ENCODE measurements at regions not wholly inside any gene's neighbourhood (a gene's known extent, or its start where the extent isn't known, plus 50 kb on each side); places are given as distances from the start of the nearest gene placed in this dataset.
"Not testable (repeated sequence)": the region's sequence is repeated elsewhere in the genome, so short reads cannot be mapped to it uniquely, and the experiment has no call there.

DNA sequence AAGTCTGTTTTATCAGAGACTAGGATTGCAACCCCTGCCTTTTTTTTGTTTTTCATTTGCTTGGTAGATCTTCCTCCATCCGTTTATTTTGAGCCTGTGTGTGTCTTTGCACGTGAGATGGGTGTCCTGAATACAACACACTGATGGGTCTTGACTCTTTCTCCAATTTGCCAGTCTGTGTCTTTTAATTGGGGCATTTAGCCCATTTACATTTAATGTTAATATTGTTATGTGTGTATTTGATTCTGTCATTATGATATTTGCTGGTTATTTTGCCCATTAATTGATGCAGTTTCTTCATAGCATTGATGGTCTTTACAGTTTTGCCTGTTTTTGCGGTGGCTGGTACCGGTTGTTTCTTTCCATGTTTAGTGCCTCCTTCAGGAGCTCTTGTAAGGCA is 116.0 kb upstream of the PALM2AKAP2 start:
- 100% methylated on average over 3 of the region's 4 CpGs; no CpG with 5 or more reads in 1 of the 2 experiments for WGBS, 2 experiments (ENCODE audit: insufficient coverage in 2 of 2)
- H3K4me1 ChIP-seq (ENCODE audit: control insufficient read depth, insufficient read depth, low read length, poor library complexity, severe bottlenecking); H3K9me3 ChIP-seq (ENCODE audit: control insufficient read depth, low read length); H3K36me3 ChIP-seq (ENCODE audit: control insufficient read depth, insufficient read depth, low read length); H3K4me3 ChIP-seq (ENCODE audit: extremely low read depth, insufficient read depth, low read length, poor library complexity, severe bottlenecking); H3K27ac ChIP-seq (ENCODE audit: low read depth, low read length, severe bottlenecking): not testable (repeated sequence)

- not testable (repeated sequence) for H3K4me3 ChIP-seq (ENCODE audit: extremely low read depth, insufficient read depth, low read length, poor library complexity, severe bottlenecking); H3K4me1 ChIP-seq (ENCODE audit: control insufficient read depth, insufficient read depth, low read length, poor library complexity, severe bottlenecking); H3K27ac ChIP-seq (ENCODE audit: low read depth, low read length, severe bottlenecking); H3K9me3 ChIP-seq (ENCODE audit: control insufficient read depth, low read length); H3K36me3 ChIP-seq (ENCODE audit: control insufficient read depth, insufficient read depth, low read length)
- WGBS, 2 experiments (ENCODE audit: insufficient coverage in 2 of 2) = 62 to 63% methylated on average over 7 of the region's 7 CpGs
Observed at GRCh38 chr9:109665736-109666135, 114.3 kb upstream of the PALM2AKAP2 start.

GRCh38 chr9:109681301-109681700 is 98.7 kb upstream of the PALM2AKAP2 start:
- no CpG with 5 or more reads among the region's 2 CpGs for WGBS, 2 experiments (ENCODE audit: insufficient coverage in 2 of 2)
- Histone ChIP-seq H3K4me1 (ENCODE audit: control insufficient read depth, insufficient read depth, low read length, poor library complexity, severe bottlenecking) (no peaks in the 10 kb centered on the region), H3K27ac (ENCODE audit: low read depth, low read length, severe bottlenecking) (no peak overlapping the region), H3K36me3 (ENCODE audit: control insufficient read depth, insufficient read depth, low read length) (no peaks in the 10 kb centered on the region), H3K9me3 (ENCODE audit: control insufficient read depth, low read length) (no peaks in the 10 kb centered on the region), H3K4me3 (ENCODE audit: extremely low read depth, insufficient read depth, low read length, poor library complexity, severe bottlenecking) (no peak overlapping the region)

DNA sequence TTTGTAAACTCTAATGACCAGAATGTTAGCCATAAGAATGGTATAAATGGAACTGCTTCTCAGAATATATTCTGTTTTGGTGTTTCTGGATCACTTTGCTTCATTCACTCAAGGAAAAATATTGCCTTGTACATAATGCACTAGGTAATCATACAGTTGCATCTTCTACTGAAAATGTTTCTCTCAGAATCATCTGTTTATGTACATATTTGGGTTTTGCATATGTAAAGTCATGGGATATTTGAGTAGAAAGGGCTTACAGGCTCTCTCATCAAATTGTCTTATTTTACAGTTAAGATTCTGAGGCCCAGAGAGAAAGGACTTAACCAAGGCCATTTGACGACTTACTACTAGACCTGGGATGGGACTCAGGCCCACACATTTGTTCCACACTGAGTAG is 97.8 kb upstream of the PALM2AKAP2 start:
- Histone ChIP-seq H3K36me3 (ENCODE audit: control insufficient read depth, insufficient read depth, low read length) (no peaks in the 10 kb centered on the region), H3K4me3 (ENCODE audit: extremely low read depth, insufficient read depth, low read length, poor library complexity, severe bottlenecking) (no peak overlapping the region), H3K9me3 (ENCODE audit: control insufficient read depth, low read length) (no peaks in the 10 kb centered on the region), H3K4me1 (ENCODE audit: control insufficient read depth, insufficient read depth, low read length, poor library complexity, severe bottlenecking) (no peaks in the 10 kb centered on the region), H3K27ac (ENCODE audit: low read depth, low read length, severe bottlenecking) (no peak overlapping the region)
- WGBS, 2 experiments (ENCODE audit: insufficient coverage in 2 of 2) = 100% methylated on average over 1 of the region's 1 CpG

DNA sequence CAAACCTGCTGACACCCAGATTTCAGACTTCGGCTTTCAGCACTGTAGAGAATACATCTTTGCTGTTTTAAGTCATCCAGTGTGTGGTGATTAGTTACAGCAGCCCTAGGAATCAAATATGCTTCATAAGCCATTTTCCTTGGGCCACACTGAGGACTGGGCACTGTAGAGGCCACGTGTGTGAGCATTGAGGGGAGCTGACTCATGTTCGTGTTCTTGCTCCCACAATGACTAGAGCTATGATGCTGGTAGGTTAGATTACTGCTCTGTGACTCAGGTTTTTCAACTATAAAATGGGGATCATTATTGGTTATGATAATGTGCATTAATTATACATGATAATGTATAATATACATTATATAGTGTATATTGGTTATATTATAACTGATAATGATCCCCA is 96.5 kb upstream of the PALM2AKAP2 start:
- no peaks in the 10 kb centered on the region for H3K4me1 ChIP-seq (ENCODE audit: control insufficient read depth, insufficient read depth, low read length, poor library complexity, severe bottlenecking)
- H3K36me3 ChIP-seq (ENCODE audit: control insufficient read depth, insufficient read depth, low read length) = no peaks in the 10 kb centered on the region
- WGBS, 2 experiments (ENCODE audit: insufficient coverage in 2 of 2) = 100% methylated on average over 1 of the region's 3 CpGs; no CpG with 5 or more reads in 1 of the 2 experiments
- H3K27ac ChIP-seq (ENCODE audit: low read depth, low read length, severe bottlenecking) = no peak overlapping the region
- no peaks in the 10 kb centered on the region for H3K9me3 ChIP-seq (ENCODE audit: control insufficient read depth, low read length)
- no peak overlapping the region for H3K4me3 ChIP-seq (ENCODE audit: extremely low read depth, insufficient read depth, low read length, poor library complexity, severe bottlenecking)

DNA sequence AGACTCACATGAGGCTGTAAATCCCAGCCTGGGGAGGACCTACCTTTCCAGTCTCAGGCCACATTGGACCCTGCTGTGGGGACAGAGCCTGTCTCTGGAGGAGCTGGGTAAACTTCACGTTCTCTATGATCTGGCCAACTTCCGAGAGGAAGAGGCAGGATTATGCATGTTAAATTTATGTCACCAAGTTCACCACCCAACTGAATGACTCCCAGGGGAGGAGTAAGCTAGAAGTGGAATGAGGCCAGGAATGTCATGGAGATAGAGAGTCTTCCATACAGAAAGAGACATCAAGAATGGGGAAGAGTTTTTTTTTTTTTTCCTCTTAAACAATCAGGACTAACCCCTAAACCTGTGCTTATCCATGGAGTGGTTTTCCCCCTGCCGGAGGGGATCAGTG is 90.3 kb upstream of the PALM2AKAP2 start:
- no peak overlapping the region for H3K4me3 ChIP-seq (ENCODE audit: extremely low read depth, insufficient read depth, low read length, poor library complexity, severe bottlenecking)
- H3K4me1 ChIP-seq (ENCODE audit: control insufficient read depth, insufficient read depth, low read length, poor library complexity, severe bottlenecking) = no peaks in the 10 kb centered on the region
- H3K36me3 ChIP-seq (ENCODE audit: control insufficient read depth, insufficient read depth, low read length) = no peaks in the 10 kb centered on the region
- no CpG with 5 or more reads among the region's 3 CpGs for WGBS, 2 experiments (ENCODE audit: insufficient coverage in 2 of 2)
- H3K27ac ChIP-seq (ENCODE audit: low read depth, low read length, severe bottlenecking) = no peak overlapping the region
- no peaks in the 10 kb centered on the region for H3K9me3 ChIP-seq (ENCODE audit: control insufficient read depth, low read length)

DNA sequence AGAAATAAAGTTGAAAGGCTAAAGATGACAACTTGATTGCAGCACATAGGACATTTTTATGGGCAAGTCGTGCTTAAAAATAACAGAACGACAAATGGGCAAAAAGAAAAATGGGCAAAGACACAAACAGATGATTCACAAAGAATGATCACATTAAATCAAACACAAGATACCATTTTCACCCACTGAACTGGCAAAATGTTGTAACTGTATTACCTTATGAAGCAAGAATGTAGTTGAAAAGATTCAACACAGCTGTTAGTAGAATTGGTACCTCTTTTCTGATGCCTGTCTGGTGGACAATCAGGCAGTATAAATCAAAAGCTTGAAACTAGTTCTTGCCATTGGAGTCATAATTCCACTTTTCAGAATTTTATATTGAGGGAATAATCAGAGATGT is 81.0 kb upstream of the PALM2AKAP2 start:
- H3K36me3 ChIP-seq (ENCODE audit: control insufficient read depth, insufficient read depth, low read length) = no peaks in the 10 kb centered on the region
- WGBS, 2 experiments (ENCODE audit: insufficient coverage in 2 of 2) = 92% methylated on average over 2 of the region's 2 CpGs; no CpG with 5 or more reads in 1 of the 2 experiments
- H3K27ac ChIP-seq (ENCODE audit: low read depth, low read length, severe bottlenecking) = no peak overlapping the region
- H3K4me3 ChIP-seq (ENCODE audit: extremely low read depth, insufficient read depth, low read length, poor library complexity, severe bottlenecking) = no peak overlapping the region
- no peaks in the 10 kb centered on the region for H3K9me3 ChIP-seq (ENCODE audit: control insufficient read depth, low read length)
- no peaks in the 10 kb centered on the region for H3K4me1 ChIP-seq (ENCODE audit: control insufficient read depth, insufficient read depth, low read length, poor library complexity, severe bottlenecking)

GRCh38 chr9:109704546-109704945 is 75.5 kb upstream of the PALM2AKAP2 start:
- 83 to 100% methylated on average over 1 of the region's 2 CpGs for WGBS, 2 experiments (ENCODE audit: insufficient coverage in 2 of 2)
- Histone ChIP-seq H3K27ac (ENCODE audit: low read depth, low read length, severe bottlenecking) (no peak overlapping the region), H3K9me3 (ENCODE audit: control insufficient read depth, low read length) (no peaks in the 10 kb centered on the region), H3K4me1 (ENCODE audit: control insufficient read depth, insufficient read depth, low read length, poor library complexity, severe bottlenecking) (no peaks in the 10 kb centered on the region), H3K36me3 (ENCODE audit: control insufficient read depth, insufficient read depth, low read length) (no peaks in the 10 kb centered on the region), H3K4me3 (ENCODE audit: extremely low read depth, insufficient read depth, low read length, poor library complexity, severe bottlenecking) (no peak overlapping the region)

DNA sequence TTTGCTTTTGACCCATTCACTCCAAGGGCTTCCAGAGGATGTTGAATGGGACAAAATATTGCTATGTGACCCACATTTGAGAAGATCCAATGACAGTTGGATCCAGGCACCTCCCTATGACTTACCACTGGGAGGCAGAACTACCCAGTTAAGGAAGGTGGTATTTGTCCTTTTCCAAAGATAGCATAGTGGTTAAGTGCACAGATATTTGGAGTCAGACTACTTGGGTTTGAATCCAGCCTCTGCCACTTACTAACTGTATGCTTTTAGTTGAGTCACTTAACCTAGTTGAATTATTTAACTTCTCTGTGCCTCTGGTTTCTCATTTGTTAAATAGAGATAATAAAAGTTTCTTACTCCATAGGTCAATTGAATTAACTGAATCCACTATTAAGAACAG is 74.5 kb upstream of the PALM2AKAP2 start:
- H3K4me1 ChIP-seq (ENCODE audit: control insufficient read depth, insufficient read depth, low read length, poor library complexity, severe bottlenecking) = no peaks in the 10 kb centered on the region
- no peak overlapping the region for H3K4me3 ChIP-seq (ENCODE audit: extremely low read depth, insufficient read depth, low read length, poor library complexity, severe bottlenecking)
- no peak overlapping the region for H3K27ac ChIP-seq (ENCODE audit: low read depth, low read length, severe bottlenecking)
- H3K9me3 ChIP-seq (ENCODE audit: control insufficient read depth, low read length) = no peaks in the 10 kb centered on the region
- no peaks in the 10 kb centered on the region for H3K36me3 ChIP-seq (ENCODE audit: control insufficient read depth, insufficient read depth, low read length)

GRCh38 chr9:109707355-109707754 is 72.6 kb upstream of the PALM2AKAP2 start:
- Histone ChIP-seq H3K27ac (ENCODE audit: low read depth, low read length, severe bottlenecking) (no peak overlapping the region), H3K4me1 (ENCODE audit: control insufficient read depth, insufficient read depth, low read length, poor library complexity, severe bottlenecking) (no peaks in the 10 kb centered on the region), H3K4me3 (ENCODE audit: extremely low read depth, insufficient read depth, low read length, poor library complexity, severe bottlenecking) (no peak overlapping the region), H3K36me3 (ENCODE audit: control insufficient read depth, insufficient read depth, low read length) (no peaks in the 10 kb centered on the region), H3K9me3 (ENCODE audit: control insufficient read depth, low read length) (no peaks in the 10 kb centered on the region)
- WGBS, 2 experiments (ENCODE audit: insufficient coverage in 2 of 2) = 95 to 100% methylated on average over 2 of the region's 3 CpGs

DNA sequence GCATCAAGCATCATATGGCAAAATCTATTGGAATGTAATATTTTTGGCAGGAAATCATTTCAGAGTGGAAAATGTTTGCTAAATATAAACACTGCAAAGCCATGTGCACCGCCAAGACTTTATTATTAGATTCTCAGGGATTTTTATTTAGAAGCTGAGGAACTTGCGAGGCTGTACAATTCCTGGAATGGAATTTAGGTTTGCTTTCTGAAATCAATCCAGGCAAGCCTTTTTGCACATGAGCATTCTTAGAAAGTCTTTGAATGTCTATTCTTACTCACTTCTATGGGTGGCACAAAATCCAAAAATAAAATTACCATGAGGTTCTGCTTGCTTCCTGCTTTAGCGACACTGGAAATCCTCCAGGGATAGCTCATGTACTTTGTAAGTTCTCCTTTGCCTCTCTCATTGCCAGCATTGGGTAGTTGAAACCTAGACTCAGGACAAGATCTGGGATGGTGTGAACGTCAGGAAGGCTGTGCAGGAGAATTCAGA is 71.5 kb upstream of the PALM2AKAP2 start:
- no peaks in the 10 kb centered on the region for H3K36me3 ChIP-seq (ENCODE audit: control insufficient read depth, insufficient read depth, low read length)
- no peak overlapping the region for H3K4me3 ChIP-seq (ENCODE audit: extremely low read depth, insufficient read depth, low read length, poor library complexity, severe bottlenecking)
- WGBS, 2 experiments (ENCODE audit: insufficient coverage in 2 of 2) = 93 to 96% methylated on average over 4 of the region's 4 CpGs
- no peaks in the 10 kb centered on the region for H3K4me1 ChIP-seq (ENCODE audit: control insufficient read depth, insufficient read depth, low read length, poor library complexity, severe bottlenecking)
- H3K9me3 ChIP-seq (ENCODE audit: control insufficient read depth, low read length) = no peaks in the 10 kb centered on the region
- no peak overlapping the region for H3K27ac ChIP-seq (ENCODE audit: low read depth, low read length, severe bottlenecking)

Data from mesodermal cell (in vitro differentiated cells).